Activated B cell treated with CpG ODN at 0.5 μM for 24 hours (primary cell): ENCODE measurements at regions not wholly inside any gene's neighbourhood (a gene's known extent, or its start where the extent isn't known, plus 50 kb on each side); places are given as distances from the start of the nearest gene placed in this dataset.

ENCODE experiments used
- ATAC-seq: fragments of 200-7000 bp; cut with Tn5 transposase; one replicate; pipeline ENCODE4 v1.10.0; 2021; ENCODE audit warnings: low read depth, mild to moderate bottlenecking, moderate library complexity
- CTCF ChIA-PET: fragments of 350-600 bp; sonication (Branson Sonifier 250); formaldehyde crosslinking; loops from one replicate; lab custom pipeline; 2021; ENCODE audit warnings: antibody characterized with exemption; lab: Charles Lee
- POLR2A ChIA-PET: fragments of 350-600 bp; sonication (Branson Sonifier 250); formaldehyde crosslinking; loops from one replicate; lab custom pipeline; 2021; ENCODE audit warnings: antibody characterized with exemption; lab: Charles Lee
- DNase-seq: peaks from one replicate; pipeline ENCODE4 v3.0.0; 2022
- H3K27ac Mint-ChIP-seq: one replicate; pipeline ENCODE4 v1.8.0; 2020; ENCODE audit warnings: mixed read lengths
- H3K27me3 Mint-ChIP-seq: one replicate; pipeline ENCODE4 v1.8.0; 2021; ENCODE audit warnings: mixed read lengths
- H3K36me3 Mint-ChIP-seq: one replicate; pipeline ENCODE4 v1.8.0; 2021; ENCODE audit warnings: low read depth, mixed read lengths
- H3K4me1 Mint-ChIP-seq: one replicate; pipeline ENCODE4 v1.8.0; 2021; ENCODE audit warnings: mixed read lengths
- H3K4me3 Mint-ChIP-seq: one replicate; pipeline ENCODE4 v1.8.0; 2020; ENCODE audit warnings: mild to moderate bottlenecking, mixed read lengths
- H3K9me3 Mint-ChIP-seq: one replicate; pipeline ENCODE4 v1.8.0; 2020; ENCODE audit warnings: mixed read lengths
- intact Hi-C: fragments of 100-400 bp; cut with micrococcal nuclease; formaldehyde crosslinking; loops from one replicate; pipeline ENCODE4 v1.15.1; 2024
- TF ChIP-seq, protein P1 (sequence below): fragments of 200-600 bp; IDR thresholded peaks from one replicate; pipeline ENCODE4 v1.8.0; 2022; ENCODE audit warnings: antibody characterized with exemption, mild to moderate bottlenecking

DNA sequence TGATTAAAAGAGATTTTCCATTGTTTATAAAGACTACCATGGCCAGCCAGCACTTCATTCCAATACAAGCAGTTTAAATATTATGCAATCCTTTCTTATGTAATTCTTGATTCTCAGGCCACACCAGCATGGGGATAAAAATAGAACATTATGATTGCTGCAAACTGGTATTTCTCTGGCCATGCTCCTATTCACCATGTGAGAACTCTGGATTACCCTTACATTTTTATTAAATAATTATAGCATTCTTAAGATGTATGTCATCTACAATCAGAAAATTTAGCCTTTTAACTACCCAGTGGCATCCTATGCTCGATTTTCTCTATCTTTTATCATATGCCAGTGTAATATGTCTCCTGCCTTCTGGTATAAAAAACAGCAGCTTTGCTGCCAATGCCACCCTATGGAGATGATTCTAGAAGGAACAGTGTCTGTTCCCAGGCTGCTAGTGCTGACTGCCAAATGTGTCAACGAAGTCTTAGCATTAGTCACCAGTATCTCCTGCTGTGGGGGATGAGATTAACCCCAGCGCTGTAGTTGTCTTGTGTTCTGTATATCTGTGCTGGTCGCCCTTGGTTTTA is 501.4 kb downstream of the BCKDHB start:
- DNase-seq (no peak), ATAC-seq (no peak)
- no peaks in the 10 kb centered on the region for H3K4me1 Mint-ChIP-seq
- POLR2A ChIA-PET, result no interaction called here
- intact Hi-C loops, result loop anchor here (5.0 to 10.0 kb wide), 2 partner anchors 393 to 1569 kb away; no protein-coding TSS in a partner anchor
- no peaks in the 10 kb centered on the region for H3K9me3 Mint-ChIP-seq
- TF ChIP-seq, protein P1, sequence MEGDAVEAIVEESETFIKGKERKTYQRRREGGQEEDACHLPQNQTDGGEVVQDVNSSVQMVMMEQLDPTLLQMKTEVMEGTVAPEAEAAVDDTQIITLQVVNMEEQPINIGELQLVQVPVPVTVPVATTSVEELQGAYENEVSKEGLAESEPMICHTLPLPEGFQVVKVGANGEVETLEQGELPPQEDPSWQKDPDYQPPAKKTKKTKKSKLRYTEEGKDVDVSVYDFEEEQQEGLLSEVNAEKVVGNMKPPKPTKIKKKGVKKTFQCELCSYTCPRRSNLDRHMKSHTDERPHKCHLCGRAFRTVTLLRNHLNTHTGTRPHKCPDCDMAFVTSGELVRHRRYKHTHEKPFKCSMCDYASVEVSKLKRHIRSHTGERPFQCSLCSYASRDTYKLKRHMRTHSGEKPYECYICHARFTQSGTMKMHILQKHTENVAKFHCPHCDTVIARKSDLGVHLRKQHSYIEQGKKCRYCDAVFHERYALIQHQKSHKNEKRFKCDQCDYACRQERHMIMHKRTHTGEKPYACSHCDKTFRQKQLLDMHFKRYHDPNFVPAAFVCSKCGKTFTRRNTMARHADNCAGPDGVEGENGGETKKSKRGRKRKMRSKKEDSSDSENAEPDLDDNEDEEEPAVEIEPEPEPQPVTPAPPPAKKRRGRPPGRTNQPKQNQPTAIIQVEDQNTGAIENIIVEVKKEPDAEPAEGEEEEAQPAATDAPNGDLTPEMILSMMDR, result no peak
- H3K4me3 Mint-ChIP-seq, result no peak overlapping the region
- H3K36me3 Mint-ChIP-seq, result no peaks in the 10 kb centered on the region
- no peaks in the 10 kb centered on the region for H3K27me3 Mint-ChIP-seq
- no peak overlapping the region for H3K27ac Mint-ChIP-seq
- CTCF ChIA-PET, result interaction anchor here (3.7 kb wide), 1 partner anchor 1145 kb away, joined by 29 read pairs; the partner anchor contains the start of gene TENT5A

DNA sequence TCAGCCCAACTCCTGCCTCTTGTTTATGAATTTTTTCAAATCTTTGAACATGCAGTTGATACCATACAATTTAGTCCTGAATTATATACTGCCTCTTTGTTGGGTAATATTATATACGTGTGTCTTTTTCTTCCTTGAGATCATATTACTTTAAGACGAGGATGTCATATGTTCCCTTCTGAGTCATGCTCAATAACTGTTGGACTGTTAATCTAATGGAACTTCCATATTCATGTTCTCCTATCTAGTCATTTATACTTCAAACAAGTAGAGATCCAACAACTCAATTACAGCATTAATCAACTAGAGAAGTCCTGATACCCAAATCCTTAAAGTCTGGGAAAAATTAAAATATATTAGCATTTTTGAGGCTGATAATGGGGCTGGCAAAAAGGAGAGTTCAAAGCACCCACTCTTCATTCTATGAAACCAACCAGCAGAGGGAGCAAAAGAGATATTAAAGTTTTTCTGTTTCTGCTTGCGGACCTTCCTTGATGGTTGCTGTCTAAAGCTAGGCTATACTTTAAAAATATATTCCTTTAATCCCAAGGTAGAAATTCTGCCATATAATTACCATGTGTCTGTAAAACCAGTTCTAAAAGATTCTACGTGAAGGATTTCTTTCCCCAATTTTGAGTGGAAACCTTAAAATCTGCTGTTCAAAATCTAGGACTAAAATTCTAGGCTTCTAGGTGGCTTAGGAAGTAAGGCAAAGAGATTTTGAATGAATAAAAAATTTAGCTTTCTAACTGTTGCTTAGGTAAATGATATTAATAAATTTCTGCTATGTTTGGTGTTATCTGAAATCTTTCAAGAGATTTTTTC is 498.9 kb downstream of the BCKDHB start:
- no peak for DNase-seq
- no peaks in the 10 kb centered on the region for H3K36me3 Mint-ChIP-seq
- ChIA-PET POLR2A (interaction anchor here (0.8 kb wide), 1 partner anchor 1148 kb away, joined by 4 read pairs; no protein-coding TSS in a partner anchor), CTCF (interaction anchor here (0.7 to 3.7 kb wide), 4 partner anchors 24 to 1435 kb away, joined by 3 to 29 read pairs (median 4); partner anchors contain the start of gene TENT5A)
- H3K4me3 Mint-ChIP-seq, result no peak overlapping the region
- no peaks in the 10 kb centered on the region for H3K27me3 Mint-ChIP-seq
- TF ChIP-seq, protein P1, result no peak
- no peak for ATAC-seq
- intact Hi-C loops, result loop anchor here (2.0 to 10.0 kb wide), 3 partner anchors 391 to 1572 kb away; no protein-coding TSS in a partner anchor
- H3K27ac Mint-ChIP-seq, result no peak overlapping the region
- H3K9me3 Mint-ChIP-seq, result no peaks in the 10 kb centered on the region
- H3K4me1 Mint-ChIP-seq, result no peaks in the 10 kb centered on the region

GRCh38 chr6:80603679-80604078 is 497.2 kb downstream of the BCKDHB start:
- Mint-ChIP-seq H3K27ac (no peak overlapping the region), H3K9me3 (peaks cover 1% of the 10 kb centered on the region), H3K27me3 (no peaks in the 10 kb centered on the region), H3K36me3 (no peaks in the 10 kb centered on the region), H3K4me1 (no peaks in the 10 kb centered on the region), H3K4me3 (no peak overlapping the region)
- ChIA-PET POLR2A (no interaction called here), CTCF (no interaction called here)
- DNase-seq (no peak), ATAC-seq (no peak)
- intact Hi-C loops, result loop anchor here (2.0 to 10.0 kb wide), 2 partner anchors 389 to 1403 kb away; no protein-coding TSS in a partner anchor
- TF ChIP-seq, protein P1, result no peak

DNA sequence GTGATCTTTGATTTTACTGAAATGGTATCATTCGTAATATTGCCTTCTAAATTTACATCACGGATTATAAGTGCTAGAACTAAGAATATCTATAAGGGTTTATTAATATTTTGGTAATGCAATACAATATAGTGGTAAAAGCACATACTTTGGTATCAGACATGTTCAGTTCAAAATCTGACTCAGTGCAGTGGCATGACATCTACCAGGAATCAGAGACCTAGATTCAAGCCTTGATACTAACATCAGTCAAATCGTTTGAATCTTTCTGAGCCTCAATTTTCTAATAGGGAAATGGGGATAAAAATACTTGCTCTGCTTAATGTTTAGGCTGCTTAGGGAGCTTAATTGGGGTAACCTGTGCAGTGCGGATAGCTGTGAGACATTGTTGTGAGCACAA is 488.0 kb downstream of the BCKDHB start:
- no peak overlapping the region for H3K27ac Mint-ChIP-seq
- no peaks in the 10 kb centered on the region for H3K27me3 Mint-ChIP-seq
- no peaks in the 10 kb centered on the region for H3K36me3 Mint-ChIP-seq
- ATAC-seq (no peak), DNase-seq (no peak)
- H3K9me3 Mint-ChIP-seq, result peaks cover 2% of the 10 kb centered on the region
- ChIA-PET CTCF (no interaction called here), POLR2A (no interaction called here)
- H3K4me3 Mint-ChIP-seq, result no peak overlapping the region
- intact Hi-C loops, result no loop called here
- TF ChIP-seq, protein P1, result no peak
- H3K4me1 Mint-ChIP-seq, result no peaks in the 10 kb centered on the region

DNA sequence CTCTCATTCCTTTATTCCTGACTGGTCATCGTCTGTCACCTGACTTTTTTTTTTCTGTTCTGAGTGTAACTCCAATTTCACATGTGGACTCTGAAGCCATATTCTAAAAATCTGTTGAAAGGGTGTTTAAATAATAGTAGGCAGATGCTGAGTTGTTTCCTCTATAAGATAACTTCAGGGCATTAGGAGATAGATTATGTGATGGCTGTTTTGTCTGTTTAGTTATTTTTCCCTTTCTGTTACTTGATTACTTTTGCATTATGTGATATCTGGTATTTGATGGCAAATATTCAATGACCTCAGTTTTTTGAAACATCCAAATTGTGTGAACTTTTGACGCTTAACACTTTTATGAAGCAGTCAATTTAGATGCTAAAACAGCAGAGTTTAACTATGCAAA is 486.0 kb downstream of the BCKDHB start:
- Mint-ChIP-seq H3K27me3 (no peaks in the 10 kb centered on the region), H3K4me3 (no peak overlapping the region), H3K36me3 (no peaks in the 10 kb centered on the region), H3K4me1 (no peaks in the 10 kb centered on the region), H3K27ac (no peak overlapping the region), H3K9me3 (peaks cover under 1% of the 10 kb centered on the region)
- POLR2A ChIA-PET, result no interaction called here
- intact Hi-C loops, result no loop called here
- DNase-seq (no peak), ATAC-seq (no peak)
- TF ChIP-seq, protein P1, result no peak
- CTCF ChIA-PET, result no interaction called here
